ENCODE measurements at regions not wholly inside any gene's neighbourhood (a gene's known extent, or its start where the extent isn't known, plus 50 kb on each side); places are given as distances from the start of the nearest gene placed in this dataset.

- no peaks in the 10 kb centered on the region for H3K36me3 ChIP-seq (ENCODE audit: insufficient read depth, low read length)
- Mint-ChIP-seq H3K4me1 (ENCODE audit: low read depth) (no peaks in the 10 kb centered on the region), H3K9me3 (peaks cover 2% of the 10 kb centered on the region), H3K27me3 (no peaks in the 10 kb centered on the region), H3K36me3 (ENCODE audit: low read depth) (no peaks in the 10 kb centered on the region), H3K4me3 (no peak overlapping the region), H3K27ac (no peak overlapping the region)
- H3K4me1 ChIP-seq (ENCODE audit: insufficient read depth, low read length), result no peaks in the 10 kb centered on the region
- H3K27ac ChIP-seq (ENCODE audit: low read depth in 1 of 2, low read length in 2 of 2), result no peak overlapping the region
- H3K4me3 ChIP-seq (ENCODE audit: low read length), result no peak overlapping the region
- H3K27me3 ChIP-seq (ENCODE audit: control insufficient read depth in 1 of 2, insufficient read depth in 2 of 2, low read length in 2 of 2), result no peaks in the 10 kb centered on the region
- no peak for TF ChIP-seq CTCF (IDR thresholded peaks at IDR 0.05)
- POLR2A ChIA-PET, result no interaction called here
- intact Hi-C loops (cut with DNase I, micrococcal nuclease), result no loop called here
- CTCF ChIA-PET, result no interaction called here
- ATAC-seq (ENCODE audit: poor library complexity) (no peak), DNase-seq (no peak)
- no peaks in the 10 kb centered on the region for H3K9me3 ChIP-seq (ENCODE audit: control insufficient read depth in 1 of 2, insufficient read depth in 1 of 2, low read length in 2 of 2)
Measured at GRCh38 chr17:77814091-77814772, 144.3 kb upstream of the TNRC6C start.

GRCh38 chr17:77815127-77815905, 143.2 kb upstream of the TNRC6C start:
- no peak for TF ChIP-seq CTCF (IDR thresholded peaks at IDR 0.05)
- DNase-seq (no peak), ATAC-seq (ENCODE audit: poor library complexity) (no peak)
- Histone ChIP-seq H3K4me3 (ENCODE audit: low read length) (no peak overlapping the region), H3K27me3 (ENCODE audit: control insufficient read depth in 1 of 2, insufficient read depth in 2 of 2, low read length in 2 of 2) (no peaks in the 10 kb centered on the region), H3K27ac (ENCODE audit: low read depth in 1 of 2, low read length in 2 of 2) (no peak overlapping the region), H3K9me3 (ENCODE audit: control insufficient read depth in 1 of 2, insufficient read depth in 1 of 2, low read length in 2 of 2) (no peaks in the 10 kb centered on the region), H3K36me3 (ENCODE audit: insufficient read depth, low read length) (no peaks in the 10 kb centered on the region), H3K4me1 (ENCODE audit: insufficient read depth, low read length) (no peaks in the 10 kb centered on the region)
- ChIA-PET CTCF (no interaction called here), POLR2A (no interaction called here)
- intact Hi-C loops (cut with DNase I, micrococcal nuclease), result no loop called here
- Mint-ChIP-seq H3K9me3 (peaks cover 2% of the 10 kb centered on the region), H3K4me1 (ENCODE audit: low read depth) (no peaks in the 10 kb centered on the region), H3K27me3 (no peaks in the 10 kb centered on the region), H3K4me3 (no peak overlapping the region), H3K36me3 (ENCODE audit: low read depth) (no peaks in the 10 kb centered on the region), H3K27ac (no peak overlapping the region)

GRCh38 chr17:77817953-77818352, 140.6 kb upstream of the TNRC6C start:
- H3K4me1 ChIP-seq (ENCODE audit: insufficient read depth, low read length), result no peaks in the 10 kb centered on the region
- ChIA-PET CTCF (no interaction called here), POLR2A (no interaction called here)
- H3K36me3 Mint-ChIP-seq (ENCODE audit: low read depth), result no peaks in the 10 kb centered on the region
- H3K4me1 Mint-ChIP-seq (ENCODE audit: low read depth), result no peaks in the 10 kb centered on the region
- no peak overlapping the region for H3K27ac Mint-ChIP-seq
- no peak overlapping the region for H3K4me3 Mint-ChIP-seq
- H3K9me3 ChIP-seq (ENCODE audit: control insufficient read depth in 1 of 2, insufficient read depth in 1 of 2, low read length in 2 of 2), result no peaks in the 10 kb centered on the region
- no peak overlapping the region for H3K27ac ChIP-seq (ENCODE audit: low read depth in 1 of 2, low read length in 2 of 2)
- no peak overlapping the region for H3K4me3 ChIP-seq (ENCODE audit: low read length)
- no peaks in the 10 kb centered on the region for H3K27me3 ChIP-seq (ENCODE audit: control insufficient read depth in 1 of 2, insufficient read depth in 2 of 2, low read length in 2 of 2)
- no peak for TF ChIP-seq CTCF (IDR thresholded peaks at IDR 0.05)
- no peaks in the 10 kb centered on the region for H3K36me3 ChIP-seq (ENCODE audit: insufficient read depth, low read length)
- H3K9me3 Mint-ChIP-seq, result peaks cover 2% of the 10 kb centered on the region
- DNase-seq (no peak), ATAC-seq (ENCODE audit: poor library complexity) (no peak)
- no peaks in the 10 kb centered on the region for H3K27me3 Mint-ChIP-seq
- intact Hi-C loops (cut with DNase I, micrococcal nuclease), result no loop called here
